GM19238 (cell line): ENCODE measurements at regions not wholly inside any gene's neighbourhood (a gene's known extent, or its start where the extent isn't known, plus 50 kb on each side); places are given as distances from the start of the nearest gene placed in this dataset.

ENCODE experiments used
- DNase-seq: peaks from one replicate; pipeline ENCODE4 v3.0.0; 2011; ENCODE audit warnings: low spot score; ENCODE audit not compliant: insufficient read length

- no peak for DNase-seq
These were observed 1792.7 kb upstream of the MIR17HG start for GRCh38 chr13:89554801-89555200.

GRCh38 chr13:89565476-89566100 lies 1781.9 kb upstream of the MIR17HG start:
- no peak for DNase-seq

GRCh38 chr13:89567025-89567424 lies 1780.5 kb upstream of the MIR17HG start:
- DNase-seq, result no peak

GRCh38 chr13:89568276-89568675 lies 1779.2 kb upstream of the MIR17HG start:
- DNase-seq, result no peak

GRCh38 chr13:89568746-89569145 lies 1778.7 kb upstream of the MIR17HG start:
- DNase-seq, result no peak

- DNase-seq, result no peak
These were observed 1775.8 kb upstream of the MIR17HG start for GRCh38 chr13:89571676-89572075.

- no peak for DNase-seq
These were observed 1773.4 kb upstream of the MIR17HG start for GRCh38 chr13:89574077-89574476.

GRCh38 chr13:89577301-89577700 lies 1770.2 kb upstream of the MIR17HG start:
- DNase-seq, result no peak

- no peak for DNase-seq
These were observed 1763.3 kb upstream of the MIR17HG start for GRCh38 chr13:89584058-89584620.

GRCh38 chr13:89602655-89603054 lies 1744.8 kb upstream of the MIR17HG start:
- DNase-seq, result no peak

- no peak for DNase-seq
These were observed 1744.3 kb upstream of the MIR17HG start for GRCh38 chr13:89603187-89603586.

- DNase-seq, result no peak
These were observed 1738.2 kb upstream of the MIR17HG start for GRCh38 chr13:89609318-89609717.

- no peak for DNase-seq
These were observed 1737.2 kb upstream of the MIR17HG start for GRCh38 chr13:89610331-89610730.

GRCh38 chr13:89610881-89611280 lies 1736.6 kb upstream of the MIR17HG start:
- no peak for DNase-seq

GRCh38 chr13:89627996-89628395 lies 1719.5 kb upstream of the MIR17HG start:
- DNase-seq, result no peak

GRCh38 chr13:89628567-89628966 lies 1718.9 kb upstream of the MIR17HG start:
- DNase-seq, result no peak

- DNase-seq, result no peak
These were observed 1697.3 kb upstream of the MIR17HG start for GRCh38 chr13:89650226-89650625.

GRCh38 chr13:89660752-89661151 lies 1686.7 kb upstream of the MIR17HG start:
- no peak for DNase-seq

GRCh38 chr13:89673789-89674311 lies 1673.6 kb upstream of the MIR17HG start:
- no peak for DNase-seq

- no peak for DNase-seq
These were observed 1668.9 kb upstream of the MIR17HG start for GRCh38 chr13:89678466-89679121.

GRCh38 chr13:89684896-89685295 lies 1662.6 kb upstream of the MIR17HG start:
- no peak for DNase-seq

GRCh38 chr13:89686171-89686570 lies 1661.3 kb upstream of the MIR17HG start:
- DNase-seq, result no peak

GRCh38 chr13:89687066-89687465 lies 1660.4 kb upstream of the MIR17HG start:
- no peak for DNase-seq
